CD4-positive, alpha-beta T cell (primary cell): ENCODE measurements at regions not wholly inside any gene's neighbourhood (a gene's known extent, or its start where the extent isn't known, plus 50 kb on each side); places are given as distances from the start of the nearest gene placed in this dataset.

ENCODE experiments used
- ATAC-seq: fragments of 200-7000 bp; cut with Tn5 transposase; one replicate; pipeline ENCODE4 v1.10.0; 2022; ENCODE audit warnings: mild to moderate bottlenecking; ENCODE audit not compliant: poor library complexity
- CTCF ChIA-PET: fragments of 350-600 bp; sonication (Branson Sonifier 250); formaldehyde crosslinking; loops from one replicate; lab custom pipeline; 2021; ENCODE audit warnings: antibody characterized with exemption, inconsistent platforms; lab: Charles Lee
- POLR2A ChIA-PET: fragments of 350-600 bp; sonication (Branson Sonifier 250); formaldehyde crosslinking; loops from one replicate; lab custom pipeline; 2021; ENCODE audit warnings: antibody characterized with exemption, inconsistent platforms; lab: Charles Lee
- DNase-seq, 14 experiments: peaks; one replicate each; pipeline ENCODE4 v3.0.0-alpha.2; 2013 to 2020; ENCODE audit warnings: mixed read lengths in 2 of 14
- H3K27ac ChIP-seq, 2 donors: one replicate each; pipeline versions ENCODE4 v1.5.1 to v1.7.0; 2013; ENCODE audit warnings: low read length in 2 of 2, low read depth in 1 of 2, mild to moderate bottlenecking in 1 of 2
- H3K27me3 ChIP-seq, 2 experiments: 1 replicate in 1 of 2; 2 replicates in 1 of 2; pipeline versions ENCODE4 v1.6.1 to v1.7.0; 2013; ENCODE audit warnings: low read length in 2 of 2, control low read depth in 1 of 2, mild to moderate bottlenecking in 1 of 2, moderate library complexity in 1 of 2; ENCODE audit not compliant: insufficient read depth in 2 of 2, control insufficient read depth in 1 of 2
- H3K36me3 ChIP-seq: one replicate; pipeline ENCODE4 v1.6.1; 2013; ENCODE audit warnings: low read length, control low read depth; ENCODE audit not compliant: insufficient read depth
- H3K4me1 ChIP-seq: one replicate; pipeline ENCODE4 v1.6.1; 2013; ENCODE audit warnings: low read length, control low read depth; ENCODE audit not compliant: insufficient read depth
- H3K4me3 ChIP-seq: one replicate; pipeline ENCODE4 v1.5.1; 2013; ENCODE audit warnings: mild to moderate bottlenecking, low read length, moderate library complexity
- H3K9me3 ChIP-seq, 2 experiments: 1 replicate in 1 of 2; 2 replicates in 1 of 2; pipeline versions ENCODE4 v1.6.1 to v1.7.0; 2013; ENCODE audit warnings: low read length in 2 of 2, mild to moderate bottlenecking in 2 of 2, control low read depth in 1 of 2, moderate library complexity in 1 of 2; ENCODE audit not compliant: control insufficient read depth in 1 of 2, insufficient read depth in 1 of 2
- H3K27ac Mint-ChIP-seq: one replicate; pipeline ENCODE4 v1.8.0; 2020; ENCODE audit warnings: mixed read lengths
- H3K27me3 Mint-ChIP-seq: one replicate; pipeline ENCODE4 v1.8.0; 2021; ENCODE audit warnings: mixed read lengths
- H3K36me3 Mint-ChIP-seq: one replicate; pipeline ENCODE4 v1.8.0; 2021; ENCODE audit warnings: low read depth, mixed read lengths
- H3K4me1 Mint-ChIP-seq: one replicate; pipeline ENCODE4 v1.8.0; 2021; ENCODE audit warnings: low read depth, mixed read lengths
- H3K4me3 Mint-ChIP-seq: one replicate; pipeline ENCODE4 v1.8.0; 2020; ENCODE audit warnings: mild to moderate bottlenecking, mixed read lengths
- H3K9me3 Mint-ChIP-seq: one replicate; pipeline ENCODE4 v1.8.0; 2020; ENCODE audit warnings: mixed read lengths
- CTCF ChIP-seq: fragments of 200-600 bp; IDR thresholded peaks from one replicate; pipeline ENCODE4 v1.8.0; 2022; ENCODE audit warnings: antibody characterized with exemption, mild to moderate bottlenecking
- intact Hi-C, 2 experiments: fragments of 100-400 bp; cut with DNase I in 1 of 2; cut with micrococcal nuclease in 1 of 2; formaldehyde crosslinking; loops; one replicate each; pipeline versions ENCODE4 v1.15.1 to v1.9.0; 2023 to 2025; cut with DNase I, micrococcal nuclease

- Histone ChIP-seq H3K27me3 (no peaks in the 10 kb centered on the region), H3K36me3 (no peaks in the 10 kb centered on the region), H3K4me1 (no peaks in the 10 kb centered on the region), H3K4me3 (no peak overlapping the region), H3K27ac (no peak overlapping the region), H3K9me3 (no peaks in the 10 kb centered on the region)
- Mint-ChIP-seq H3K4me3 (no peak overlapping the region), H3K9me3 (peaks cover 2% of the 10 kb centered on the region), H3K36me3 (no peaks in the 10 kb centered on the region), H3K4me1 (no peaks in the 10 kb centered on the region), H3K27me3 (no peaks in the 10 kb centered on the region), H3K27ac (no peak overlapping the region)
- ChIA-PET POLR2A (no interaction called here), CTCF (no interaction called here)
- intact Hi-C loops, result no loop called here
- ATAC-seq (no peak), DNase-seq (no peak)
- no peak for TF ChIP-seq CTCF
These were observed 141.8 kb downstream of the POLR1F start for GRCh38 chr7:19567011-19567410.

- no peak overlapping the region for H3K27ac Mint-ChIP-seq
- ATAC-seq, result no peak
- Histone ChIP-seq H3K36me3 (no peaks in the 10 kb centered on the region), H3K4me3 (no peak overlapping the region), H3K9me3 (no peaks in the 10 kb centered on the region), H3K27me3 (no peaks in the 10 kb centered on the region), H3K27ac (no peak overlapping the region), H3K4me1 (no peaks in the 10 kb centered on the region)
- intact Hi-C loops, result no loop called here
- H3K4me1 Mint-ChIP-seq, result no peaks in the 10 kb centered on the region
- no peaks in the 10 kb centered on the region for H3K36me3 Mint-ChIP-seq
- H3K27me3 Mint-ChIP-seq, result no peaks in the 10 kb centered on the region
- H3K4me3 Mint-ChIP-seq, result no peak overlapping the region
- CTCF ChIA-PET, result no interaction called here
- peaks cover 2% of the 10 kb centered on the region for H3K9me3 Mint-ChIP-seq
- TF ChIP-seq CTCF, result no peak
- POLR2A ChIA-PET, result no interaction called here
- DNase-seq, result no peak
These were observed 143.2 kb downstream of the POLR1F start for GRCh38 chr7:19565602-19566001.

- Mint-ChIP-seq H3K27ac (no peak overlapping the region), H3K36me3 (no peaks in the 10 kb centered on the region), H3K4me3 (no peak overlapping the region), H3K4me1 (no peaks in the 10 kb centered on the region), H3K27me3 (no peaks in the 10 kb centered on the region), H3K9me3 (peaks cover 2% of the 10 kb centered on the region)
- no peak for ATAC-seq
- intact Hi-C loops, result no loop called here
- H3K4me1 ChIP-seq, result no peaks in the 10 kb centered on the region
- DNase-seq, result no peak
- H3K36me3 ChIP-seq, result no peaks in the 10 kb centered on the region
- no peak overlapping the region for H3K4me3 ChIP-seq
- no peak overlapping the region for H3K27ac ChIP-seq
- H3K9me3 ChIP-seq, result no peaks in the 10 kb centered on the region
- TF ChIP-seq CTCF, result no peak
- ChIA-PET CTCF (no interaction called here), POLR2A (no interaction called here)
- no peaks in the 10 kb centered on the region for H3K27me3 ChIP-seq
These were observed 147.6 kb downstream of the POLR1F start for GRCh38 chr7:19561121-19561805.
